HG03439 (cell line): ENCODE measurements at regions not wholly inside any gene's neighbourhood (a gene's known extent, or its start where the extent isn't known, plus 50 kb on each side); places are given as distances from the start of the nearest gene placed in this dataset.
"Not testable (repeated sequence)": the region's sequence is repeated elsewhere in the genome, so short reads cannot be mapped to it uniquely, and the experiment has no call there.

Experiments used
- ATAC-seq: cut with Tn5 transposase; IDR thresholded peaks from one replicate; pipeline ENCODE4 v1.9.1; 2021; ENCODE audit warnings: mild to moderate bottlenecking, moderate library complexity; ENCODE audit not compliant: unreplicated experiment

GRCh38 chr4:138636781-138637180 is 378.8 kb upstream of the NOCT start:
- no peak for ATAC-seq

DNA sequence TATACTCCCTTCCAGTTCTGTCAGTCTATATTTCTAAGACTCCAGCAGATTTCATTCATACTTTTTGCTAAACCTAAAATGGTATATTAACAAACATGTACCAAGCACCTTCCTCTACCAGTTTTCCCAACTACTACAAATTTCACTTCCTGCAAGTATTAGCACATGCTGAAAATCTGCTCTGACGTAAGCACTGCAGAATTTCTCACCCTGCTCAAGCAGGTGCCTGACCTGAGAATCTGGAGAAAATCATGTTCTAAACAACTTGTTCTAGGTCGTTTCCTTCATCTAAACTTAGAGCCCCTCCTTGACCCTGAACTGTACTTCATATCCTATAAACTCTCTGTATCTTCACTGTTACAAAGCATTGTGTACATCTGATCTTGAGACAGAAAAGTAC is 380.7 kb upstream of the NOCT start:
- ATAC-seq, result no peak

DNA sequence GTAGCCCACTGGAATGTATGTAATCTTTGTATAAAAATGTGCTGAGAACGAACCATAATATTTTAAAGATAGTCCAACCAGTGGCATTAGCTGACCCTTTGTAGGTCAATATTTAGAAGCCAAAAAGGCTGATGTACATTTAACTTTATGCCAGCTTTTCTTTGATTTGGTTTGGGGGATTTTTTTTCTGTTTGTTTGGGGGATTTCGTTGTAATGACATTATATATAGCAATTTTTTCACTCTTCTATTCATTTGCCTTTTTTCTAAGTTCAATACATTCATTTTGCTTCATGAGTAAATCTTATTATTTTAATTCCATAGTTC is 382.0 kb upstream of the NOCT start:
- ATAC-seq, result no peak

DNA sequence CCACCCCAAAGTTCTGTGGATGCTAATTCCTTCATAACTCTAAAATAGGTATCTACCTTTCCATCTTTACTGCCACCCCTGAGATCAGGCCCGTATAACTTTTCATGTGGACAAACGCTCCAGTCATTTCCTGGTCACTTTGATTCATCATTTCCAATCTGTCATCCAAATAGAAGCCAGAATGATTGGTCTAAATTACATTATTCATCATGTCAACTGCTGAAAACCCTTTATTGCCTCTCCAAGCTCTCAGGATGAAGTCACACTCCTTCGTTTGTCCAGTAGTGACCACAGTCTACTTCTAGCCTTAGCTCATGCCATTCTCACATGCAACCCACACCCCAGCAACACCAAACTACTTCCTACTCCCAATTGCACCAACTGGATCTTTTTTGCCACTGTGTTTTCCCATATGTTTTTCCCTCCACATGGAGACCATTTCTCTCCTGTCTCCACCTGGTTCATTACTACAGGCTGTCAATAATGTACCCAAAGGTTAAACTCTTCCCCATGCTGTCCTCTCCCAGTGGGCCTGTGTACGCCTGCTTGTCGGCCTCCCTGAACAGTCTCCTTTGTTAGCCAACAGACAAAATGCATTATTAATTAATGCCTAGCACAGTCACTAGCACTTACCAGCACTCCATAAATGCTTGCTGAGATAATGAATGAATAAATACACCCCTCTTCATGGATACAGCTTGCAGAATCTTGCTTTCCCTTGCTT is 382.6 kb upstream of the NOCT start:
- ATAC-seq, result no peak

DNA sequence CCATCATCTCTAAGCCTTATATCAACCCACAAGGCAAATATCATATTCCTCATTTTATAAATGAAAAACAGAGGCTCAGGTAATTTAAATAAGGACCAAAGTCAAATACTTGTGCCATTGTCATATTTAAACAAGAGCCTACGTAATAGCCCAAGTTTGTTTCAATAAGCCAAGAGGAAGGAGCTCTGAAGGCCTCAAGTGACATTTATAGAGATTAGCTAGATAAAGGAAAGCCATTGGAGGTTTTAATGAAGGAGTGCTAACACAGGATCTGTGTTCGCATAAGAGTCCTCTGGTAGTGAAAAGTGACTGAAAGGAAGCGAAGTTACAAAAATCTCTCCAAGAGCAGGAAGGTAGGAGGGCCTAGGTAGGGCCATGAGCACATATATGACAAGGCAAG is 384.9 kb upstream of the NOCT start:
- ATAC-seq, result no peak

DNA sequence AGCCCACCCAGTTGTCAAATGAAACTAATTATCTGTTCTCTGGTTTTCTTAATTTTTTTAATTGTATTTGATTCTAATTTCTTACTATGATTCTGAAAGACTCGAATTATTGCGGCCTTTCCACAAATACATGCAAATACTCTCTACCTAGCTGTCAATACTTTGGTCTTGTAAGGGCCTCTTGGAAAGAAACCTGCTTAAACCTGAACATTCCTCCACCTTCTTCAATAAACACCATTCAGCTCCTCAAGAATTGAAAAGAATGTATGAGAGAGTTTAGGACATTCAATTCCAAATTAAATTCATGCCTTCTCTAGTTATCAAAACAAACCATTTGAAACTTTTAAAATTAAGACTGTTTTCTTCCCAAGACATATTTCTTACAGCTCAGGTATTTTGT is 385.9 kb upstream of the NOCT start:
- ATAC-seq, result no peak

DNA sequence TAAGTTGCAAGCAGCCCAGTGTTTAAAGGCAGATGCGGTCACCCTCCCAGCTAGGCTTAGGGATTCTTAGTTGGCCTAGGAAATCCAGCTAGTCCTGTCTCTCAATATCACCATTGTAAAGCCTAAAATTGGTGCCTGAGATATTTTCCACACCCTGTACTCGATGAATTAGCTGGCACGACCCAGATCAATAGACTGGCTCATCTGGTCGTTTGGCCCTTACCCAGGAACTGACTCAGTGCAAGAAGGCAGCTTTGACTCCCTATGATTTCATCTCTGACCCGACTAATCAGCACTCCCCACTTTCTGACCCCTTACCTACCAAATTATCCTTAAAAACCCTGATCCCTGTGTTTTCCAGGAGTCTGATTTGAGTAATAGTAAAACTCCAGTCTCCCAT is 384.9 kb upstream of the SLC7A11 start:
- no peak for ATAC-seq

DNA sequence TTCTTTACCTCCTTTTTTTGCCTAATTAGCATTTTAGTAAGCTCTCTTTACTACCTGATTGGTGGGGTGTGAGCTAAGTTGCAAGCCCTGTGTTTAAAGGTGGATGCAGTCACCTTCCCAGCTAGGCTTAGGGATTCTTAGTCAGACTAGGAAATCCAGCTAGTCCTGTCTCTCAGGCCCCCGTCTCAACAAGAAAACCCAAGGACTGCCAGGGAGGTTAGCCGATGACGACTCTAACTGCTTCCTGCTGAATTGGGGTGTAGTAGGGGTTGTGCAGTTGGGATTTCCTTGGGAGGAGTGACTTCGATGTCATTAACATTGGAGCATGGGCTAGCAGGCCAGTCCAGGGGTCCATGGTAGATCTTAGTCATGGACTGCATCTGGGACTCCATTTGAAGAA is 380.2 kb upstream of the SLC7A11 start:
- ATAC-seq, result not testable (repeated sequence)

DNA sequence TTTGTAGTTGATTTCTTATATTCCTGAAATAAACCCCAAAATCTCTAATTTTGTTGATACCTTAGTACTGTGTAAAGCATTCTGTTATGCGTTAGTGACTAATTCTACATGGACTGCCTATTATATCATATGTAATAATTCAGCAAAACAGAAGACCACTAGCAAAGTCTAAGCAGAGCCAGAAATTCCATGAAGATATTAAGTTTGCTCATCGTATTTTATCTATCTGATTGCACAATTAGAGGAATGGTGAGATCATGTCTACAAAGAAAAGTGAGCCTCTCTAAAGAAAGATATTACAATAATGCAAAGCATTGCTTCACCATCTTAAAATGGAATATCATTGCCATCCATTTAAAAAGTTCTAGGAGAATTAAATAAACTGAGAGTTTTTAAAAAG is 374.6 kb upstream of the SLC7A11 start:
- ATAC-seq, result no peak

GRCh38 chr4:138614398-138615142 is 372.4 kb upstream of the SLC7A11 start:
- ATAC-seq, result no peak

DNA sequence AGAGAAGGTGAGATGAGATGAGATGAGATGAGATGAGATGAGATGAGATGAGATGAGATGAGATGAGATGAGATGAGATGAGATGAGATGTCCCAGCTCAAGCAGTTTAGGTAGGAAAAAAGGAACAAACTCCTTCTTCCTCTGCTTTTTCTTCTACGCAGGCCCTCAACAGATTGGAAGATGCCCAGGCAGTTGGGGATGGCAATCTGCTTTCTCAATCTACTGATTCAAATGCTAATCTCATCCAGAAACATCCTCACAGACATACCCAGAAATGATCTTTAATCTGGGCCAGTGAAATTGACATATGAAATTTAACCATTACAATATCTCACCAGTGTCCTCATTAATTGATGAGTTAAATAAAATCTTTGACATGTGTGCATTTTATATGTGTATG is 370.3 kb upstream of the SLC7A11 start:
- ATAC-seq, result no peak

DNA sequence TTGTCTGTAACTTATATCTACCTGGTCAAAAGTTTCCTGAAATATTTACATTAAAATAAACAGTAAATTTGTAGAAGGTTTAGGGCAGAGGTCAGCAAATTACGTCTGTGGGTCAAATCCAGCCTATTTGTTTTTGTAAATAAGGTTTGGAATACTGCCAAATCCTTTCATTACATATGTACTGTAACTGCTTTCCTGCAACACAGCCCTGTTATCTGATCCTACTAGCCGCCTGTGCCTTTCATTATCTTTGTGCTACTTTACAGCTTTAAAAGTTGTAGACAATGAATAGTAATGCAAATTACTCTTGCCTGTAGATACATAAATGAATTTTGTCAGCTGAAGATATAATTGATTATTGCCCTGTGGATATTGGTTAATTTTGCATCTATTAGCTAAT is 369.6 kb upstream of the SLC7A11 start:
- ATAC-seq, result no peak

GRCh38 chr4:138611017-138611416 is 368.9 kb upstream of the SLC7A11 start:
- ATAC-seq, result no peak

DNA sequence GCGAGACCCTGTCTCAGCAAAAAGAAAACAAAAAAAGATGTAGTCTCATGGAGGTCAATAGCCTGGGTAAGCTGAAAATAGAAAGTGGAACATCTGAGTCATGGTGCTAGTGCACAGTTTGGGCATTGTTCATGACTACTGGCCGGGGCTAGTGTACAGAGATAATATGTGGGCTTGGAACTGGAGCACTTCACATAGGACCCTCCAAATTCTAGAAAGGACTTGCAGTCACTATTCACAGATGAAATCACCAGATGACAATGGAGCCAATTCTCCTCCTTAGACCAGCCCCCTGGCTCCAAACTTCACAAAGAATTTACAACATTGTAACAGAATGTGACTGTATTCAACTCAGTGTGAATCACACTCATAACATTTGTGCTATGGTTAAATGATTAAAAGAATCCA is 367.8 kb upstream of the SLC7A11 start:
- no peak for ATAC-seq

GRCh38 chr4:138604556-138604955 is 362.4 kb upstream of the SLC7A11 start:
- no peak for ATAC-seq

DNA sequence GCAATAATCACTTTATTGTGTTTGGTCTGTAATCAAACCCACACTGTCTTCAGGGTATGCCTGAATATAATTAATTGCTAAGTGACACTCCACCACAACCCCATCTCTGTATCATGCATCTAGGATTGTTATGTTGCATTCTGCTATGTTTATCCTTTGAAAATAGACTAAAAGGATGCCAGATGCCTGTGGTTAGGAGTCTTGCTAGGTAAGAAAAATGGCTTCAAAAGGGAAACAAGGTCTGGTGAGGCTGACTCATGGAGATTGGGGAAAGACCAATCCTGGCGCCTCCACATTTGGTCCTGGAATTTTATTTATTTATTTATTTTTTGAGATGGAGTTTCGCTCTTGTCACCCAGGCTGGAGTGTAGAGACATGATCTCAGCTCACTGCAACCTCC is 360.5 kb upstream of the SLC7A11 start:
- no peak for ATAC-seq

GRCh38 chr4:138599965-138600364 is 357.8 kb upstream of the SLC7A11 start:
- no peak for ATAC-seq

DNA sequence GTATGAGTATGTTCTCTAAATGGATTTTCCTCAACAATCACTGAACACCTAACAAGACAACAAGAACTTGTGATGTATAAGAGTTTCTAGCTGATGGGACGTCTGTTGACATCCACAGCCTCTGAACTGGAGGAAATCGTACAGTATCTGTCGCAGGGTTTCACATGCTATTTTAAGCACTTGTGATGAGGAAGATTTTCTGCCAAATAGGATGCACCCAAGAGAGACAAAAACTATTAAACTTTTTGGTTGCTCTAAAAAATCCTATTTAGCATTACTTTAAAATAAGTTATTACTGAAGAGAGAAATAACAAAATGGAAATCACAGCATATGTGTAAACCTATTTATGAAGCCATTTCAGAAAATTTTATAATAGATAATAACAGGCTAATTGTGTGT is 356.1 kb upstream of the SLC7A11 start:
- ATAC-seq, result no peak

DNA sequence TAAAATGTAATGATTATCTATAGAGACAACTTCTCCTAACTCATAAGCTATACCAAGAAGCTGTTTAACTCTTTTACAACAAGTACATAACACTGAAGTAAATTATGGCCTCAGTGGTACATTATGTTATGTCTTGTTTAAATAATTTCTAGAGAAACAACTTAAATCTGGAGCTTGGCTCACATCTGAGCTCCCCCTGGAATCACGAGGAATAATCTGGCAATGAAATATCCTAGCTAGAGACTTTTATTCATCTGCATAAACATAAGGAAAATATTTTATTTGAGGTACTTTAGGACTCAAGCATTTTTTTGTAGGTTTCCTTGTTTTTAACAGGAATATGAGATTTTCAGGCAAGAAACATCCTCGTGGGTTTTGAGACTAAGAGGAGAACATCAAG is 354.7 kb upstream of the SLC7A11 start:
- ATAC-seq, result no peak

- ATAC-seq, result no peak
Measured at GRCh38 chr4:138595731-138596460, 353.7 kb upstream of the SLC7A11 start.

- ATAC-seq, result no peak
Measured at GRCh38 chr4:138595171-138595570, 353.0 kb upstream of the SLC7A11 start.

DNA sequence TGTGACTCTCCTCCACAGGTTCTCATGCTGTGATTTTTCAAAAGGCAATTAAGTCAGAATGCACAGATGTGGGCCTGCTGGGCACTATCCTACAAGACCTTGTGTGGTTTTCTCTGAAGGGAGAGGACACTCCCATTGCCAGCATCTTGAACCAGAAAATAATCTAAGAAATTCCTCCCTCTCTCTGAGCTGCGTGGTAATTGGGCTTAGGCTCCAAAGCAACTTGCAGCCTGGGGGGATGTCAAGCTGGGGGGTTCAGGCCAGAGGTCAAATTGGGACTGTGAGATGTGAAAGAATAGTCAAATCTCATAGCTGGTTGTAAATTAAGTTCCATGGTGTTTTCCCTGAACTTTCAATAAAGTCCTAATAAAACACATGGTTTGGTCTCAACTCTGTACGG is 350.6 kb upstream of the SLC7A11 start:
- ATAC-seq, result no peak
